Keratinocyte (primary cell): ENCODE measurements at regions not wholly inside any gene's neighbourhood (a gene's known extent, or its start where the extent isn't known, plus 50 kb on each side); places are given as distances from the start of the nearest gene placed in this dataset.

Experiments used
- EZH2 ChIP-seq: IDR thresholded peaks from one replicate; pipeline ENCODE4 v1.6.1; 2012; ENCODE audit warnings: inconsistent platforms, mild to moderate bottlenecking, low read length, moderate library complexity
- TF ChIP-seq, protein P1 (sequence below), 3 experiments: IDR thresholded peaks in 1 of 3; conservative IDR thresholded peaks in 1 of 3; optimal IDR thresholded peaks in 1 of 3; 2 replicates in 2 of 3; 3 replicates in 1 of 3; pipeline versions ENCODE3 to v1.5.1; 2011; ENCODE audit warnings: low read length in 3 of 3, mild to moderate bottlenecking in 3 of 3, moderate library complexity in 2 of 3, control low read depth in 1 of 3, inconsistent platforms in 1 of 3; ENCODE audit not compliant: insufficient read depth in 2 of 3; ENCODE audit errors: extremely low read depth in 1 of 3

- TF ChIP-seq, protein P1, sequence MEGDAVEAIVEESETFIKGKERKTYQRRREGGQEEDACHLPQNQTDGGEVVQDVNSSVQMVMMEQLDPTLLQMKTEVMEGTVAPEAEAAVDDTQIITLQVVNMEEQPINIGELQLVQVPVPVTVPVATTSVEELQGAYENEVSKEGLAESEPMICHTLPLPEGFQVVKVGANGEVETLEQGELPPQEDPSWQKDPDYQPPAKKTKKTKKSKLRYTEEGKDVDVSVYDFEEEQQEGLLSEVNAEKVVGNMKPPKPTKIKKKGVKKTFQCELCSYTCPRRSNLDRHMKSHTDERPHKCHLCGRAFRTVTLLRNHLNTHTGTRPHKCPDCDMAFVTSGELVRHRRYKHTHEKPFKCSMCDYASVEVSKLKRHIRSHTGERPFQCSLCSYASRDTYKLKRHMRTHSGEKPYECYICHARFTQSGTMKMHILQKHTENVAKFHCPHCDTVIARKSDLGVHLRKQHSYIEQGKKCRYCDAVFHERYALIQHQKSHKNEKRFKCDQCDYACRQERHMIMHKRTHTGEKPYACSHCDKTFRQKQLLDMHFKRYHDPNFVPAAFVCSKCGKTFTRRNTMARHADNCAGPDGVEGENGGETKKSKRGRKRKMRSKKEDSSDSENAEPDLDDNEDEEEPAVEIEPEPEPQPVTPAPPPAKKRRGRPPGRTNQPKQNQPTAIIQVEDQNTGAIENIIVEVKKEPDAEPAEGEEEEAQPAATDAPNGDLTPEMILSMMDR (optimal IDR thresholded peaks at IDR 0.05 in 1 of 3, IDR thresholded peaks at IDR 0.05 in 1 of 3, conservative IDR thresholded peaks at IDR 0.05 in 1 of 3; ENCODE audit: extremely low read depth in 1 of 3, insufficient read depth in 2 of 3, low read length in 3 of 3), result no peak
- TF ChIP-seq EZH2, result no peak
Measured at GRCh38 chr14:73780391-73780790, 66.2 kb upstream of the PNMA1 start.
